ENCODE measurements at regions not wholly inside any gene's neighbourhood (a gene's known extent, or its start where the extent isn't known, plus 50 kb on each side); places are given as distances from the start of the nearest gene placed in this dataset.

DNA sequence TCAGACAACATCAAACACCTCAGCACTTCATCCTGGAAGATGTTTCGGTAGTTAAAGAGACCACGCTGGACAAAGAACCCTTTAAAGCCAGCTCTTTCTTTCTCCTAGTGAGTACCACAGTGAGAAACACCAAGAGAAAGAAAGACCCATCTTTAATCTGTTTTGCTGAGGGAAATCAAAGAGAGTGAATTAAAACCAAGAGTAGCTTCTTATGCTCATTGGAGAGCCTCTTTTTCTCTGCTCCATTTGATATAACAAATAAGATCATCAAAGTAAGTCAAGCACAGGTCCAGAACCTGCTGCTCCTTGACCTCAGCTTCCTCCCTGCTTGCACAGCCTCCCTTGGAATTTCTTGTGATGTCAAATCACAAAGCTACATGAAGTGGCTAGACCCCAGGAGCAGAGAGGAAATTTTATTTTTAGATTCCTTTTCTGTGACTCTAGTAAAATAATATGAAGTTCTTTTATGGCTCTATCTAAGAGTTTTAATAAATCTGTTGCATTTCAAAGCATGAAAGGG, 436.4 kb downstream of the C3orf38 start:
- no peaks in the 10 kb centered on the region for H3K27me3 ChIP-seq
- H3K9me3 ChIP-seq: no peaks in the 10 kb centered on the region
- H3K4me3 ChIP-seq (ENCODE audit: low read depth, low read length): no peak overlapping the region
- DNase-seq: no peak
- H3K4me1 ChIP-seq: no peaks in the 10 kb centered on the region
- H3K36me3 ChIP-seq: no peaks in the 10 kb centered on the region
- TF ChIP-seq, protein P1, sequence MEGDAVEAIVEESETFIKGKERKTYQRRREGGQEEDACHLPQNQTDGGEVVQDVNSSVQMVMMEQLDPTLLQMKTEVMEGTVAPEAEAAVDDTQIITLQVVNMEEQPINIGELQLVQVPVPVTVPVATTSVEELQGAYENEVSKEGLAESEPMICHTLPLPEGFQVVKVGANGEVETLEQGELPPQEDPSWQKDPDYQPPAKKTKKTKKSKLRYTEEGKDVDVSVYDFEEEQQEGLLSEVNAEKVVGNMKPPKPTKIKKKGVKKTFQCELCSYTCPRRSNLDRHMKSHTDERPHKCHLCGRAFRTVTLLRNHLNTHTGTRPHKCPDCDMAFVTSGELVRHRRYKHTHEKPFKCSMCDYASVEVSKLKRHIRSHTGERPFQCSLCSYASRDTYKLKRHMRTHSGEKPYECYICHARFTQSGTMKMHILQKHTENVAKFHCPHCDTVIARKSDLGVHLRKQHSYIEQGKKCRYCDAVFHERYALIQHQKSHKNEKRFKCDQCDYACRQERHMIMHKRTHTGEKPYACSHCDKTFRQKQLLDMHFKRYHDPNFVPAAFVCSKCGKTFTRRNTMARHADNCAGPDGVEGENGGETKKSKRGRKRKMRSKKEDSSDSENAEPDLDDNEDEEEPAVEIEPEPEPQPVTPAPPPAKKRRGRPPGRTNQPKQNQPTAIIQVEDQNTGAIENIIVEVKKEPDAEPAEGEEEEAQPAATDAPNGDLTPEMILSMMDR (IDR thresholded peaks at IDR 0.05; ENCODE audit: low read depth, low read length): no peak

DNA sequence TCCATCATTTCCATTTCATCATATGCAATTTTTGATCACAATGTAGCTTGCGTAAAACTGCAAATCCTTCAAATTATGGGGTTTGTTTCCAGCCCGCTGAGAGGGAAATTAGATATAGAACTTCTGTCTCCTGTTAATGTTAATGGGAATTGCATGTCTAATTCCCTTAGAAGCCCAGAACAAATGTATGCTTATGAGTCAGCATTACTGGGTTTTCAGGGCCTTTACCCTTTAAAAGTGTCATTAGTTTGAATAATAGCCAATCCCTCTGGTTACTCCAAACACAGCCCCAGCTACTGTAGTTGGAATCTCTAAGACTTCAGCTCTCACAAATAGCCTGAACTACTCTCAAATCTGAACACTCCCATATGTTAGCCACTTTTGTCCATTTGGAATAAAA, 439.4 kb downstream of the C3orf38 start:
- TF ChIP-seq, protein P1 (IDR thresholded peaks at IDR 0.05; ENCODE audit: low read depth, low read length): no peak
- Histone ChIP-seq H3K4me1 (no peaks in the 10 kb centered on the region), H3K9me3 (no peaks in the 10 kb centered on the region), H3K36me3 (no peaks in the 10 kb centered on the region), H3K4me3 (ENCODE audit: low read depth, low read length) (no peak overlapping the region), H3K27me3 (no peaks in the 10 kb centered on the region)
- no peak for DNase-seq

DNA sequence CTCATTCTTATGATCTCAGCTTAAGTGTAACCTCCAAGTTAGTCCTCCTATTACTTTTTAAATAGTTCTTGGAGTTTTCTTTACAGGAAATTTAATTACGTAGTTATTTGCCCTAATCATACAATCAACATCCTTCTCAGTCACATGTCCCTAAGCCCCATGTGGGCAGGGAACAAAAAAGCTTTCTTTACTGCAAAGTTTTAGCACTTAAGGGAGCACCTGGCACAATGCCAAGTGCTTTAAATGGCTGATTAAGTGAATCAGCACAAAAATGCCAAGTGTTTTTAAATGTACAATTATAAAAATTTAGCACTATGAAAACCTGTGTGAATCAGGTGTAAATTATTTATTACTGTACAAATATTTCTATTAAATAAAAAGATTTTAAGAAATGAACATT, 445.3 kb downstream of the C3orf38 start:
- TF ChIP-seq, protein P1 (IDR thresholded peaks at IDR 0.05; ENCODE audit: low read depth, low read length): no peak
- no peak for DNase-seq
- Histone ChIP-seq H3K36me3 (no peaks in the 10 kb centered on the region), H3K9me3 (peaks cover 2% of the 10 kb centered on the region; the same call in 1 of the 2 replicates), H3K27me3 (no peaks in the 10 kb centered on the region), H3K4me3 (ENCODE audit: low read depth, low read length) (no peak overlapping the region), H3K4me1 (no peaks in the 10 kb centered on the region)

DNA sequence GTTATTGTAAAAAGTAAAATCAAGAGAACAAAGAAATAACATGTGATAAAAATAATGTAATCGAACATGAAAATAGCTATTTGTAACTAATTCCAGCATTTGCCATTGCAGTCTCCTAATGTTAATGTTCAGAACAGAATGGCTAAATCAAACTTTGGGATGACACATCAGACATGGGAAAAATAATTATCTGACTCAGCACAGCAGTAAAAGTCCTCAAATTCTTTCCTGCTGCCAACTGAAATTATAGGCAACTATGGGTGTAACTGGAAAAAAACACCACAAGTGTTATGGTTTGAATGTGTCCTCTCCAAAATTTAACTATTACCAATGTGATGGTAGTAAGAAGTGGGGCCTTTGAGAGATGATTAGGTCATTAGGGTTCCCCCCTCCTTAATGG, 446.7 kb downstream of the C3orf38 start:
- TF ChIP-seq, protein P1 (IDR thresholded peaks at IDR 0.05; ENCODE audit: low read depth, low read length): no peak
- Histone ChIP-seq H3K27me3 (no peaks in the 10 kb centered on the region), H3K4me3 (ENCODE audit: low read depth, low read length) (no peak overlapping the region), H3K36me3 (no peaks in the 10 kb centered on the region), H3K9me3 (peaks cover 3% of the 10 kb centered on the region; the same call in 1 of the 2 replicates), H3K4me1 (no peaks in the 10 kb centered on the region)
- DNase-seq: no peak

DNA sequence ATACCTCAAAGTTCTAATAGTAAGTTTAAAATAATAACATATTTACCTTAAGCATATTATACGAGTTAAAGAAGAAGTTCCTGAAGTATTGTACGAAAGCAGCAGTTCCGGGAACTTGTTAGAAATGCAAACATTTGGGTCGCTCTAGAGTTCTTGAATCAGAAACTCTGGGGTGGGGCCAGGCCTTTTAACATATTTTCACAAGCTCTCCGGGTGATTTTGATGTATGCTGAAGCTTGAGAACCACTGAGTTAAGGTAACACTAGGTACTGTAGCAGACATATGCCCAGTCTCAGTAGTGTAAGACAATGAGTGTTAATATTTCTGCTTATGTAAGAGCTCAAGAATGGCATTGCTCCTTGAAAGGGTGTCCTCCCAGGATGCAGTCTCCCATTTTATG, 461.1 kb downstream of the C3orf38 start:
- Histone ChIP-seq H3K4me3 (ENCODE audit: low read depth, low read length) (no peak overlapping the region), H3K4me1 (no peaks in the 10 kb centered on the region), H3K27me3 (no peaks in the 10 kb centered on the region), H3K9me3 (no peaks in the 10 kb centered on the region; the same call in 1 of the 2 replicates), H3K36me3 (no peaks in the 10 kb centered on the region)
- TF ChIP-seq, protein P1 (IDR thresholded peaks at IDR 0.05; ENCODE audit: low read depth, low read length): no peak
- DNase-seq: no peak

DNA sequence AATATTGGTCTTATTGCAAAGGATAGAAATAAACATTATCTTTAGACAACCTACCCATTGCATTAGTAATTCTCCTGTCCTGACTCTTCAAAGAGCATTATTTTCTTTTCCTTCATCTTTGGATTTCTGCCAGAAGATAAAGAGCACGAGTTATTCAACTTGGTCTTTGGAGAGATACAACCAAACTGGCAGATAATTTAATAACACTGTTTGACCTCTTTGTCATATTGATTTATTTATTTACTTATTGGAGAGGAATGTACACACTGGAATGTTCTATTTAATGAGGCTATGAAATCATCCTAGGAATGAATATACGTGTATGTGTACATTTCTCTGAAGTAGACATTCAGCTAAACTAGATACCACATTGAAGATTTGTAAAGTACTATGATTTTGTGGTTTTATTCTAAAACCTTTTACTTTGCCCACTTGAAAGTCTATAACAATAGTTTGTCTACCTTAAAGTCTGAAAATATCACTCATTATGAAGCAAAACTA, 462.1 kb downstream of the C3orf38 start:
- TF ChIP-seq, protein P1 (IDR thresholded peaks at IDR 0.05; ENCODE audit: low read depth, low read length): no peak
- no peak for DNase-seq
- Histone ChIP-seq H3K27me3 (no peaks in the 10 kb centered on the region), H3K4me3 (ENCODE audit: low read depth, low read length) (no peak overlapping the region), H3K4me1 (no peaks in the 10 kb centered on the region), H3K9me3 (no peaks in the 10 kb centered on the region), H3K36me3 (no peaks in the 10 kb centered on the region)

Measured in BE2C (cell line).